DND-41 (cell line): ENCODE measurements at regions not wholly inside any gene's neighbourhood (a gene's known extent, or its start where the extent isn't known, plus 50 kb on each side); places are given as distances from the start of the nearest gene placed in this dataset.
A peak's percentile ranks its signal among the peaks of the same experiment; 100 is the strongest.

Source experiments
- ATAC-seq: fragments of 200-7000 bp; cut with Tn5 transposase; 3 replicates; pipeline ENCODE4 v1.9.1; 2021; ENCODE audit warnings: low read depth; ENCODE audit not compliant: insufficient read depth
- DNase-seq: peaks from one replicate; pipeline ENCODE4 v3.0.0-alpha.2; 2020
- H2AFZ ChIP-seq: 2 replicates; pipeline ENCODE4 v1.6.0; 2012; ENCODE audit warnings: low read depth, low read length
- H3K27ac ChIP-seq: 2 replicates; pipeline ENCODE4 v1.5.1; 2012; ENCODE audit warnings: low read length, inconsistent platforms
- H3K27me3 ChIP-seq: fragments of 200-600 bp; sonication (generic); 2 replicates; pipeline ENCODE4 v1.6.0; 2012; ENCODE audit warnings: low read length, mild to moderate bottlenecking, inconsistent platforms; ENCODE audit not compliant: insufficient read depth, poor library complexity
- H3K36me3 ChIP-seq: 2 replicates; pipeline ENCODE4 v1.5.1; 2012; ENCODE audit warnings: low read length, inconsistent platforms; ENCODE audit not compliant: insufficient read depth
- H3K4me1 ChIP-seq: 2 replicates; pipeline ENCODE4 v1.5.1; 2012; ENCODE audit warnings: mild to moderate bottlenecking, low read length; ENCODE audit not compliant: insufficient read depth
- H3K4me2 ChIP-seq: 2 replicates; pipeline ENCODE4 v1.6.0; 2012; ENCODE audit warnings: mild to moderate bottlenecking, moderate library complexity, low read length, inconsistent platforms; ENCODE audit not compliant: insufficient read depth
- H3K4me3 ChIP-seq, 2 experiments: fragments of 200-600 bp in 1 of 2; shearing (Covaris generic) in 1 of 2; 2 replicates each; pipeline ENCODE4 v1.5.1; 2012 to 2016; ENCODE audit warnings: inconsistent platforms in 2 of 2, low read length in 2 of 2, mild to moderate bottlenecking in 2 of 2, low read depth in 1 of 2, moderate library complexity in 1 of 2
- H3K79me2 ChIP-seq: 2 replicates; pipeline ENCODE4 v1.6.0; 2012; ENCODE audit warnings: low read length, inconsistent platforms; ENCODE audit not compliant: insufficient read depth
- H3K9ac ChIP-seq: 2 replicates; pipeline ENCODE4 v1.6.0; 2012; ENCODE audit warnings: low read depth, mild to moderate bottlenecking, inconsistent platforms, low read length, moderate library complexity
- H3K9me3 ChIP-seq: 2 replicates; pipeline ENCODE4 v1.5.1; 2012; ENCODE audit warnings: low read length, moderate library complexity, mild to moderate bottlenecking, inconsistent platforms; ENCODE audit not compliant: insufficient read depth, severe bottlenecking
- H4K20me1 ChIP-seq: 2 replicates; pipeline ENCODE4 v1.6.0; 2012; ENCODE audit warnings: low read length; ENCODE audit not compliant: insufficient read depth
- EZH2 ChIP-seq: IDR thresholded peaks from 3 replicates; pipeline ENCODE4 v1.6.1; 2012; ENCODE audit warnings: borderline replicate concordance, low read depth, mild to moderate bottlenecking, moderate library complexity, low read length, inconsistent platforms; ENCODE audit not compliant: severe bottlenecking
- TF ChIP-seq, protein P1 (sequence below): IDR thresholded peaks from 2 replicates; pipeline ENCODE4 v1.5.1; 2012; ENCODE audit warnings: borderline replicate concordance, low read length, moderate library complexity, mild to moderate bottlenecking; ENCODE audit not compliant: poor library complexity, severe bottlenecking; ENCODE audit errors: extremely low read depth

DNA sequence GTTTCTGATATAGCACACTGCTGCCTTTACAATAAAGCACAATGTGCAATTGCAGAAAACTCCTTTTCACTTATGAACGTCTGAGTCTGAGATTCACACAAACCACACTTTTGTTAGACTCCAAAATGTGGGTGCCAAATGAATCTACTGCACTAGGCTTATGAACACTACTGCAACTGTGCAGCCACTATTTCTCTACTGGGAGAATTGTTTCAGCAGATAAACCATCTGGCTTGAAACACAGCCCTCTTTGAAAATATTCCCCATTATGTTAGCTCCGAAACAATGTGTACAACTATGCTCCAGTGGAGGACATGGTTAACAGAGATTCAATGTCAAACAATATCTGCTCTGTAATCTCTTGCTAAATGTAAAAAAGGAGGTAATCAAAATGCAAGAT, 188.7 kb upstream of the ZEB2 start:
- H2AFZ ChIP-seq, result no peak overlapping the region
- no peak for DNase-seq
- no peaks in the 10 kb centered on the region for H3K36me3 ChIP-seq
- H3K9ac ChIP-seq, result no peak overlapping the region
- H3K9me3 ChIP-seq, result no peaks in the 10 kb centered on the region
- H3K4me1 ChIP-seq, result peaks cover 38% of the 10 kb centered on the region
- no peak overlapping the region for H3K4me3 ChIP-seq
- H4K20me1 ChIP-seq, result no peaks in the 10 kb centered on the region
- H3K27ac ChIP-seq, result no peak overlapping the region
- H3K4me2 ChIP-seq, result no peak overlapping the region
- TF ChIP-seq EZH2, result no peak
- TF ChIP-seq, protein P1, sequence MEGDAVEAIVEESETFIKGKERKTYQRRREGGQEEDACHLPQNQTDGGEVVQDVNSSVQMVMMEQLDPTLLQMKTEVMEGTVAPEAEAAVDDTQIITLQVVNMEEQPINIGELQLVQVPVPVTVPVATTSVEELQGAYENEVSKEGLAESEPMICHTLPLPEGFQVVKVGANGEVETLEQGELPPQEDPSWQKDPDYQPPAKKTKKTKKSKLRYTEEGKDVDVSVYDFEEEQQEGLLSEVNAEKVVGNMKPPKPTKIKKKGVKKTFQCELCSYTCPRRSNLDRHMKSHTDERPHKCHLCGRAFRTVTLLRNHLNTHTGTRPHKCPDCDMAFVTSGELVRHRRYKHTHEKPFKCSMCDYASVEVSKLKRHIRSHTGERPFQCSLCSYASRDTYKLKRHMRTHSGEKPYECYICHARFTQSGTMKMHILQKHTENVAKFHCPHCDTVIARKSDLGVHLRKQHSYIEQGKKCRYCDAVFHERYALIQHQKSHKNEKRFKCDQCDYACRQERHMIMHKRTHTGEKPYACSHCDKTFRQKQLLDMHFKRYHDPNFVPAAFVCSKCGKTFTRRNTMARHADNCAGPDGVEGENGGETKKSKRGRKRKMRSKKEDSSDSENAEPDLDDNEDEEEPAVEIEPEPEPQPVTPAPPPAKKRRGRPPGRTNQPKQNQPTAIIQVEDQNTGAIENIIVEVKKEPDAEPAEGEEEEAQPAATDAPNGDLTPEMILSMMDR, result no peak
- no peaks in the 10 kb centered on the region for H3K79me2 ChIP-seq
- H3K27me3 ChIP-seq, result no peaks in the 10 kb centered on the region
- no peak for ATAC-seq

DNA sequence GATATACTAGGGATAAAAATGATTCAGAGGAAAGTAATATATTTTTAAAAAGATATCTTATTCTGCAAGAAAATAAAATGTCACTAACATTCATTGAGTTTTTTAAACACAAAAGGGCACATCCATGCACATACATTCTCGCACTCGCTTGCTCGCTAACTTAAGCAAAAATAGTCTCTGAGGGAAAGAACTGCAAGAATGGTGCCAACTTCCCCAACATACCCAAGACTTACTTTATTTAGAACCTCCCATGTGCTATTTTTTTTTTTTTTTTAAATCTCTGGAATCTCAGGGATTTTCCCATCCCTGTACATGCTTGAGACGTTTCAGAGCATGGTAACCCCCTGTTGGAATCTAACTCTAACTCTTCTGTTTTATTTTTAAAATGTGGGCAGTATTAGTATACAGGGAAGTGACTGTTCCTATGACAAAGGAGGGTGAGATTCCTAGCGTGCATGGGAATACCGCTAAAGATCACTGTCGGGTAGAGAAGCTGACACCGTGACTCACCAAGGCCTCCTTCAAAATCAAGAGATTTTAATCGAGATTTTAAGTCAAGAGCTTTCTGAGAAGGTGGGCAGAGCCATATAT, 187.9 kb upstream of the ZEB2 start:
- peaks cover 46% of the 10 kb centered on the region for H3K4me1 ChIP-seq

DNA sequence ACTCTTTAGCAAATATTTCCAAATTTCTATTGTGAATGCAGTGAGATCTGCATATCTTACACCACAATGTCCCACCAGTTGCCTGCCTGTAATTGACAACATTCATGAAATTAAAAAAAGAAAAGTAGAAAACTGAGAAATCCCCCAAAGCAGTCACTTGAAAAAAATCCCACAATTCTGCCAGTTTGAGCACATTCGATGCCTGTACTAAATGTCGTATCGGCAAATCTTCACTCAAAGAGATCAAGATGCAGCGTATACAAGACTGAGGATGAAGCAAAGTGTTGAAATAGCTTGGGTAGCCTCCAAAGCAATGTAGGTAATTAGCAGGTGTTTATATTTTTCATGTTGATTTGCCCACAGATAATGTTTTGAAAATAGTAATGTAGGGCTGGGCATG, 186.7 kb upstream of the ZEB2 start:
- Histone ChIP-seq H3K27me3 (no peaks in the 10 kb centered on the region), H3K9ac (no peak overlapping the region), H3K4me1 (peaks cover 58% of the 10 kb centered on the region), H3K4me2 (no peak overlapping the region), H3K9me3 (no peaks in the 10 kb centered on the region), H3K27ac (peak overlapping the region; percentile 87; the same call in 1 of the 2 replicates), H3K4me3 (no peak overlapping the region), H3K36me3 (no peaks in the 10 kb centered on the region), H2AFZ (no peak overlapping the region), H4K20me1 (no peaks in the 10 kb centered on the region), H3K79me2 (no peaks in the 10 kb centered on the region)
- DNase-seq, result no peak
- TF ChIP-seq, protein P1, result no peak
- TF ChIP-seq EZH2, result no peak
- no peak for ATAC-seq

More for the DNA sequence above, 187.9 kb upstream of the ZEB2 start:
- H3K4me2 ChIP-seq, result no peak overlapping the region
- no peak for DNase-seq
- H3K27me3 ChIP-seq, result no peaks in the 10 kb centered on the region
- no peak overlapping the region for H3K27ac ChIP-seq
- no peak overlapping the region for H3K9ac ChIP-seq
- ATAC-seq, result no peak
- H3K9me3 ChIP-seq, result no peaks in the 10 kb centered on the region
- no peaks in the 10 kb centered on the region for H3K36me3 ChIP-seq
- no peaks in the 10 kb centered on the region for H3K79me2 ChIP-seq
- no peak overlapping the region for H2AFZ ChIP-seq
- TF ChIP-seq, protein P1, result no peak
- TF ChIP-seq EZH2, result no peak
- H4K20me1 ChIP-seq, result no peaks in the 10 kb centered on the region
- H3K4me3 ChIP-seq, result no peak overlapping the region
